ENCODE measurements at regions not wholly inside any gene's neighbourhood (a gene's known extent, or its start where the extent isn't known, plus 50 kb on each side); places are given as distances from the start of the nearest gene placed in this dataset.

DNA sequence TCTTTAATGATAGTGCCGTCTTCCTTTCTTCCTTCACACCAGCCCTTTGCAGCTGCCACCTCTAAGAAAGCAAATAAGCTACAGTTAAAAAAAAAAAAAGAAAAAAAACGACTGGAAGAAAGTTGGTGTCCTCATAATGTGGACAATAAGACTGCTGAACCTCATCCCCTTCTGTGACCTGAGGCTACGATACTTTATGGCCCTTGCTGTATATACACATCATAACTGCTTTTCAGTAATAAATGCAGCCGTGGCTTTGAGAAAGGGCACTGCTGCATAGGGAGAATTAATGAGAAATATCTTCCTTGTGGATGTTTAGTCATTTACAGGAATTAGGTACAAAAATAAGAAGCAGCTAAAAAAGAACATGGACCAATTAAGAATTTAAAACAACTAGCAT is 333.8 kb upstream of the ADGRL2 start:
- no peak for DNase-seq (ENCODE audit: low read depth)
- TF ChIP-seq, protein P1, sequence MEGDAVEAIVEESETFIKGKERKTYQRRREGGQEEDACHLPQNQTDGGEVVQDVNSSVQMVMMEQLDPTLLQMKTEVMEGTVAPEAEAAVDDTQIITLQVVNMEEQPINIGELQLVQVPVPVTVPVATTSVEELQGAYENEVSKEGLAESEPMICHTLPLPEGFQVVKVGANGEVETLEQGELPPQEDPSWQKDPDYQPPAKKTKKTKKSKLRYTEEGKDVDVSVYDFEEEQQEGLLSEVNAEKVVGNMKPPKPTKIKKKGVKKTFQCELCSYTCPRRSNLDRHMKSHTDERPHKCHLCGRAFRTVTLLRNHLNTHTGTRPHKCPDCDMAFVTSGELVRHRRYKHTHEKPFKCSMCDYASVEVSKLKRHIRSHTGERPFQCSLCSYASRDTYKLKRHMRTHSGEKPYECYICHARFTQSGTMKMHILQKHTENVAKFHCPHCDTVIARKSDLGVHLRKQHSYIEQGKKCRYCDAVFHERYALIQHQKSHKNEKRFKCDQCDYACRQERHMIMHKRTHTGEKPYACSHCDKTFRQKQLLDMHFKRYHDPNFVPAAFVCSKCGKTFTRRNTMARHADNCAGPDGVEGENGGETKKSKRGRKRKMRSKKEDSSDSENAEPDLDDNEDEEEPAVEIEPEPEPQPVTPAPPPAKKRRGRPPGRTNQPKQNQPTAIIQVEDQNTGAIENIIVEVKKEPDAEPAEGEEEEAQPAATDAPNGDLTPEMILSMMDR (conservative IDR thresholded peaks at IDR 0.05; ENCODE audit: low read depth, low read length): no peak
- no peak overlapping the region for H3K4me3 ChIP-seq (ENCODE audit: low read depth, low read length)

DNA sequence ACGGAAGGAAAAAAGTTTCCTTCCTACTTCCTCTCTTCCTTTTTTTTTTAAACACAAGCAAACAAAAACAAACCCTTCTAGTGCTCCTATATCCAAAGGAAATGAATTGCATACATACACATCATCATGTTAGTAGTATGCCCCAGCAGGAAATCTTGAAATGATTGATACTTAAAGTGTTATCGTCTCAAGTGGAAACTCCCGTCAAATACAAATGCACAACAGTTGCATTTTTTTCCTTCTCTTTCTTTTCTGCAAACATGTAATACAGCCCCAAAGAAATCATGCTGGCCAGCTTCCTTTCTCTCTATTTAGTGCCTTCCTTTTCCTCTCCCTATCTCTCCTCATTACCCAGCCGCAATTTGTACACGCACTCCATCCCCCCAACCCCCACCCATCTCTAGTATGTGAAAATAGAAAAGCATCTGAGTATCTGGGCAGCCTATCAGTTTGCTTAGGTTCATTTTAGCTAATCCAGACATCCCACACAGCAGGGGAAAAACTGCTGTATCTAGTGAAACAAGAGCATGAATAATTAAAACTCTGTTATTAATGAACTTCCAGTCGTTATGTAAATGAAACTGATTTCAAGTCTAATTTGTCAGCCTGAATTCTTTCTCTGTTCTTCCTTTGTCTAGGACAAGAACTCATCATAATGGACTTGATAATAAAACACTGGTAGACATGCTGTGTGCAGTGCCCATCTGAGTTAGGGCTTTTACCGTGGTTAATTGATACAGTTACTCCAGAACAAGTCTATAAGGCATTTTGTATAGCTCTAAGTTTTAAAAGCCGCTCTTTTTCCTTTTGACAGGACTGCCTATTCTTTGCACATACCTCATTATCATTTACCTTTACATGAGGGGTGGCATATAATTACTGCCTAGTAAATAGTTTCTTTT is 336.5 kb upstream of the ADGRL2 start:
- no peak for DNase-seq (ENCODE audit: low read depth)
- H3K4me3 ChIP-seq (ENCODE audit: low read depth, low read length): no peak overlapping the region
- TF ChIP-seq, protein P1 (conservative IDR thresholded peaks at IDR 0.05; ENCODE audit: low read depth, low read length): no peak

DNA sequence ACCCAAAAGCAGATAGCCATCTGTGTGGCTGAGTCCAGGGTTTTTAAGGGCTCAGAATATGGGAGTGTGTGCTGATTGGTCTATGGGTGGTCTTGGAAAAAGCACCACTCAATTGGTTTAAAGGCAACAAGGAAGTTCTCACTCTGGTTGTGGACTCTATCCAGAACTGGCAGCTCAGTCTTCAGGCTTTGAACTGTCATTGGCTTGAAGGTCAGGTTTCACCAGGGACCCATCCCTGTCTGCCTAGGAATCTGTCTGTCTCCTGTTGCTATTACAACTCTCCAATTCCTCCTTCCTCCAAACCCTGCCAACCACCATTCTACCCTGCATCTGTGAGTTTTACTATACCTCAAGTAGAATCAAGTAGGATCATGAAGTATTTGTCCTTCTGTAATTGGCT is 341.7 kb upstream of the ADGRL2 start:
- no peak for DNase-seq (ENCODE audit: low read depth)
- no peak overlapping the region for H3K4me3 ChIP-seq (ENCODE audit: low read depth, low read length)
- TF ChIP-seq, protein P1 (conservative IDR thresholded peaks at IDR 0.05; ENCODE audit: low read depth, low read length): no peak

DNA sequence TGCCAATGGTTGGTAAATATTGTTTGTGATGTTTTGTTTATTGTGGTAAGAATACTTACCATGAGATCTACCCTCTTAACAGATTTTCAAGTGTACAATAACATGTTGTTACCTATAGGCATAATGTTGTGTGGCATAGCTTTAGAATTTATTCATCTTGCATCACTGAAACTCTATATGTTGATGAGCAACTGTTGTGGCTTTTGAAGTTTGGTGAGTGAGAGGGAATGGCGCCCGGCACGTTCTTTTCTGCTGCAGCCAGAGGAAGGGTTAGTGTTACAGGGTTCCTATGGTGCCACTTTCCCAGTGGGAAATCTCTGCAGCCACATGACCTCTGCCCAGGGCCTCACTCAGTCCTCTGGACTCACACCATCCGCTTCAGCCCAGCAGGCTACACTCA is 342.5 kb upstream of the ADGRL2 start:
- TF ChIP-seq, protein P1 (conservative IDR thresholded peaks at IDR 0.05; ENCODE audit: low read depth, low read length): no peak
- no peak overlapping the region for H3K4me3 ChIP-seq (ENCODE audit: low read depth, low read length)
- no peak for DNase-seq (ENCODE audit: low read depth)

DNA sequence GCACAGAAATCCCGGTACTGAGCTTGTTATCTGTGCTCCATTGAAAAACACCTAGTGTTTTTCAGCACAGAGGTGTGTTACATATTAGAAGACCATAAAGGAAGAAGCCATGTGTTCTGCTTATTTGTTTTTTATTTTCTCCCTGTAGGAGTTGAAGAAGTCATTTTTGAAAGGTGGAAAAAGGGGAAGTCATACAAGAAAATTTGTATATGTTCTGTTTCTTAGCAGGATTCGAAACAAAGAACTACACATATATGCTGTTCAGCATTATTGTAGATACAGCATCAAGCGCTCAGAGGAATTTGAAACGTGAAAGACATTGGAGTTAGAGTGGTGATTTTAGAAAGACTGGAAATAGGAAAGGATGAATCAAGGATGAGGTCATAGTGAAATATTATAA is 345.3 kb upstream of the ADGRL2 start:
- no peak overlapping the region for H3K4me3 ChIP-seq (ENCODE audit: low read depth, low read length)
- no peak for DNase-seq (ENCODE audit: low read depth)
- TF ChIP-seq, protein P1 (conservative IDR thresholded peaks at IDR 0.05; ENCODE audit: low read depth, low read length): no peak

DNA sequence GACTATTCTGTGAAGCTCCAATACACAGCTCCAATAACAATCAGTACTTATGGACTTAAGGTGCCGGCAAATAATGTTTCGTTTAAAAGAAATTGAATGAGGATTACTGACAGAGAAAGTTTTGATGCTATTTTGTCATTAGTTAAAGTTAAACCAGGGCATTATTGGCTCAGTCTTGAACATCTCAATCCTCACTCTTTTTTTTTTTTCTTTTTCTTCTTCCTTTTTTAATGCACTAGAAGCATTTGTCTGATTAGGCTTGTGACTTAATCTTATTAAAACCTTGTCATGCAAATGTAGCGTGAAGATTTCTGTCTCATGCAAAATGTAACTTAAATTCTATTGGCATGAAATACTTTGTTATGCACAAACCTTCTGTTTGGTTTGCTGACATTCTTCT is 346.8 kb upstream of the ADGRL2 start:
- no peak for DNase-seq (ENCODE audit: low read depth)
- TF ChIP-seq, protein P1 (conservative IDR thresholded peaks at IDR 0.05; ENCODE audit: low read depth, low read length): no peak

DNA sequence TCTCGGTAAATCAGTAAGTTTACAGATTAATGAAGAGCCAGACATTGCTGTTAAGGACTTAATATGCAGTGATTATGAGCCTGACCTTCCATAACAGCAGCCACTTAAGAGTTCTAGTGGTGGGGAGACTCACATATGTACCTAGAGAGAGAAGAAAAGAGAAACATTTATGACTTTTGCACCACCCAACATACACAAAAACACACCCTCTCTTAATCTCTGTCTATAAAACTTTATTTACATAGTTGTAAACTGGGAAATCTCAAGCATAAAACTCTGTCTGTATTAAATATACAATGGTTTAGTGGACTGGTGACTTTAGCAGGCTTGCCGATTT is 347.4 kb upstream of the ADGRL2 start:
- TF ChIP-seq, protein P1 (conservative IDR thresholded peaks at IDR 0.05; ENCODE audit: low read depth, low read length): no peak
- no peak overlapping the region for H3K4me3 ChIP-seq (ENCODE audit: low read depth, low read length)
- DNase-seq (ENCODE audit: low read depth): no peak

More for the DNA sequence above, 346.8 kb upstream of the ADGRL2 start:
- no peak overlapping the region for H3K4me3 ChIP-seq (ENCODE audit: low read depth, low read length)

Measured in epithelial cell of proximal tubule (primary cell).